ENCODE measurements at regions not wholly inside any gene's neighbourhood (a gene's known extent, or its start where the extent isn't known, plus 50 kb on each side); places are given as distances from the start of the nearest gene placed in this dataset.
"Not testable (repeated sequence)": the region's sequence is repeated elsewhere in the genome, so short reads cannot be mapped to it uniquely, and the experiment has no call there.

DNA sequence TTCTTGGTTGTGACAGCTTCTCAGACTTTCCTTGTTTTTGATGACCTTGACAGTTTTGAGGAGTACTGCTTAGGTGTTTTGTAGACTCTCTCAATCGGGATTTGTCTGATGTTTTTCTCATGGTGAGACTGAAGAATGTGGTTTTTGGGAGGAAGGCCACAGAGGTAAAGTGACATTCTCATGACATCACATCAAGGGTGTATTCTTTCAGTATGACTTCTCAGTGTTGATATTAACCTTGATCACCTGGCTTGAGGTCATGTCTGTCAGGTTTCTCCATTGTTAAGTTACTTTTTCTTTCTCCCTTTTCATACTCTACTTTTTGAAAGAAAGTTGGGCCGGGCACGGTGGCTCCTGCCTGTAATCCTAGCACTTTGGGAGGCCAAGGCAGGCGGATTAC, 269.9 kb downstream of the ZNF37A start:
- TF ChIP-seq, protein P1, sequence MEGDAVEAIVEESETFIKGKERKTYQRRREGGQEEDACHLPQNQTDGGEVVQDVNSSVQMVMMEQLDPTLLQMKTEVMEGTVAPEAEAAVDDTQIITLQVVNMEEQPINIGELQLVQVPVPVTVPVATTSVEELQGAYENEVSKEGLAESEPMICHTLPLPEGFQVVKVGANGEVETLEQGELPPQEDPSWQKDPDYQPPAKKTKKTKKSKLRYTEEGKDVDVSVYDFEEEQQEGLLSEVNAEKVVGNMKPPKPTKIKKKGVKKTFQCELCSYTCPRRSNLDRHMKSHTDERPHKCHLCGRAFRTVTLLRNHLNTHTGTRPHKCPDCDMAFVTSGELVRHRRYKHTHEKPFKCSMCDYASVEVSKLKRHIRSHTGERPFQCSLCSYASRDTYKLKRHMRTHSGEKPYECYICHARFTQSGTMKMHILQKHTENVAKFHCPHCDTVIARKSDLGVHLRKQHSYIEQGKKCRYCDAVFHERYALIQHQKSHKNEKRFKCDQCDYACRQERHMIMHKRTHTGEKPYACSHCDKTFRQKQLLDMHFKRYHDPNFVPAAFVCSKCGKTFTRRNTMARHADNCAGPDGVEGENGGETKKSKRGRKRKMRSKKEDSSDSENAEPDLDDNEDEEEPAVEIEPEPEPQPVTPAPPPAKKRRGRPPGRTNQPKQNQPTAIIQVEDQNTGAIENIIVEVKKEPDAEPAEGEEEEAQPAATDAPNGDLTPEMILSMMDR (IDR thresholded peaks at IDR 0.05) = not testable (repeated sequence)
- not testable (repeated sequence) for TF ChIP-seq ZFX (IDR thresholded peaks at IDR 0.05; ENCODE audit: borderline replicate concordance)
